Retinal pigment epithelial cell (primary cell): ENCODE measurements at regions not wholly inside any gene's neighbourhood (a gene's known extent, or its start where the extent isn't known, plus 50 kb on each side); places are given as distances from the start of the nearest gene placed in this dataset.
"Not testable (repeated sequence)": the region's sequence is repeated elsewhere in the genome, so short reads cannot be mapped to it uniquely, and the experiment has no call there.

Experiments used
- DNase-seq: peaks from one replicate; pipeline ENCODE4 v3.0.0-alpha.2; 2010; ENCODE audit warnings: low read depth
- H3K4me3 ChIP-seq: 2 replicates; pipeline ENCODE4 v1.5.1; 2011; ENCODE audit warnings: mild to moderate bottlenecking, low read length, control low read depth, moderate library complexity
- TF ChIP-seq, protein P1 (sequence below): conservative IDR thresholded peaks from 2 replicates; pipeline ENCODE4 v1.5.1; 2011; ENCODE audit warnings: low read depth, low read length, control low read depth, inconsistent platforms

DNA sequence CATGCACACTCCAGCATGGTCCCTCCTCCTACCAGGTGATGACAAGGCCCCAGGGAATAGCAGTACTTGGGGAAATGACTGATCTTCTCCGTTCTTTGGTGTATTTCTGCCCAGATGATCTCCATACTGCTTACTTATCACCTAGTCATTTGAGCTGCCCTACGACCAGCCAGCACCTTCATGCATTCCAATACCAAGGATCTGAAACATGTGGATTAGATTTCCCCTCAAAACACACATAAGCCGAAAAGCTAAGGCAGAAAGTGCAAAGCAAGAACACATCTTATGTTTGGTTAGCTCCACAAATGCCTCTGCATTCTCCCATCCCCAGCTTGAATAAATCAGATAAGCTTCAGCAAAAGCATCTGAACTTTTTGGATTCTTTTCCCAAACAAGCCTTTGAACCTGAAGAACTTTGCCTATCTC, 64.8 kb upstream of the BCL6 start:
- TF ChIP-seq, protein P1, sequence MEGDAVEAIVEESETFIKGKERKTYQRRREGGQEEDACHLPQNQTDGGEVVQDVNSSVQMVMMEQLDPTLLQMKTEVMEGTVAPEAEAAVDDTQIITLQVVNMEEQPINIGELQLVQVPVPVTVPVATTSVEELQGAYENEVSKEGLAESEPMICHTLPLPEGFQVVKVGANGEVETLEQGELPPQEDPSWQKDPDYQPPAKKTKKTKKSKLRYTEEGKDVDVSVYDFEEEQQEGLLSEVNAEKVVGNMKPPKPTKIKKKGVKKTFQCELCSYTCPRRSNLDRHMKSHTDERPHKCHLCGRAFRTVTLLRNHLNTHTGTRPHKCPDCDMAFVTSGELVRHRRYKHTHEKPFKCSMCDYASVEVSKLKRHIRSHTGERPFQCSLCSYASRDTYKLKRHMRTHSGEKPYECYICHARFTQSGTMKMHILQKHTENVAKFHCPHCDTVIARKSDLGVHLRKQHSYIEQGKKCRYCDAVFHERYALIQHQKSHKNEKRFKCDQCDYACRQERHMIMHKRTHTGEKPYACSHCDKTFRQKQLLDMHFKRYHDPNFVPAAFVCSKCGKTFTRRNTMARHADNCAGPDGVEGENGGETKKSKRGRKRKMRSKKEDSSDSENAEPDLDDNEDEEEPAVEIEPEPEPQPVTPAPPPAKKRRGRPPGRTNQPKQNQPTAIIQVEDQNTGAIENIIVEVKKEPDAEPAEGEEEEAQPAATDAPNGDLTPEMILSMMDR = no peak
- no peak for DNase-seq
- H3K4me3 ChIP-seq = no peak overlapping the region

DNA sequence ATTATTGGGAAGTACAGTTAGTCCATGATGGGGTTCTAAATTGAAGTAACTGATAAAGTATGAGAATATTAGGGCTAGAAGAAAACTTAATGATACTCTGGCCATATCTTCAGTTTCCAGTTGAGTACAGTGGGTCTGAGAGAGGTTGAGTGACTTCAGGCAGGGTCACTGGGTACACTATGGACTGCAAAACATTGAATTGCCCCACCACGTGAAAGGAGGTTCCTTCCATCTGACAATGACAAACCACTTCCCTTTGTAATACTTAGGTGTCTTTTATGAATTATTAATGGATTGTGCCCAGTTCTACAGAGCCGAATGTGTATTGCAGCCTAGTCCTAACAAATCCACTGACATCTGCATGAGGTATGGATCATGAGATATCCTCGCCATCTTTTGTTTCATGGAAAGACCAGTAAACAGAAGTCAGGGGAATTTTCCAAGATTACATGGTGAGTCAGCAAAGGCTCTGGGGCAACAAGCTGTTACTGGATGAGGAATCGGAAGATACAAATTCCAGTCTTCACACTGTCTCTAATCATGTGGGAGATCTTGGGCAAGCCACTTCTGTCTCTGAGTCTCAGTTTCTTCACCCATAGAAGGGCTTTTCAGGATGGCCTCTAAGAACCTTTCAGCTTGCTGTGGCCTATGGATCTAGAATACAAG, 66.5 kb upstream of the BCL6 start:
- no peak for DNase-seq
- TF ChIP-seq, protein P1 = no peak
- H3K4me3 ChIP-seq = no peak overlapping the region

DNA sequence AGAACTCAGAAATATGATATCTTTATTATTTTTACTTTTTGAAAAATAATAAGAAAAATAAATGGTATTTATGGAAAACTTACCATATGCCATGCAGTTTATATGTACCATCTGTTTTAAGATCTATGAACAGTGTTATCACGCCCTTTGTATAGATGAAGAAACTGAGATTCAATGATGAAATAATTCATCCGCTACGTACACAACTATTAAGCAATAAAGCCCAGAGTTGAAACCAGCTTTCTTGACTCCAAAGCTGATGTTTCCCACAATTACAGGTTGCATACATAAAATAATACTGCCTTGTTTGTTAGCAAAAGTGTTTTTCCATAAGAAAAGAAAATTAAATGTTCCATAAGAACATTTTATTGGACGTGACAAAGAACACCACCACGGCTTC, 67.2 kb upstream of the BCL6 start:
- H3K4me3 ChIP-seq = no peak overlapping the region
- DNase-seq = no peak
- TF ChIP-seq, protein P1 = no peak

DNA sequence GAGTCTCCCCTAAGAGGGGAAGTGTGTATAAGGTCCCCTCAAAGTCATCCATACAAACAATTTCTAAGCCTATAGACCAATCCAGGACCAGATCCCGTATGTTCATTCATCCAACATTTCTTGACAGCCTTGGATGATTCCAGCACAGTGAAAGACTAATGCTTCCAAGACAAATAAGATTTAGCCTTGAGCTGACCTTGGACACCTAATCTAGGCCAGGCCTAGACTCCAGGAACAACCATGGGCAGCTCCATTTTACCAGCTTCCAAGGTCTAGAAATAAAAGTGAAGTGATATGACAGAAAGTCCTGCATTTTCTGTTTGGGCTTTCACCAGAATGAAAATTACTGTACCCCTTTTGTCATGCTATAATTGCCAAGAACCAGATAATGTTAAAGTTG, 67.9 kb upstream of the BCL6 start:
- TF ChIP-seq, protein P1 = no peak
- H3K4me3 ChIP-seq = no peak overlapping the region
- DNase-seq = no peak

DNA sequence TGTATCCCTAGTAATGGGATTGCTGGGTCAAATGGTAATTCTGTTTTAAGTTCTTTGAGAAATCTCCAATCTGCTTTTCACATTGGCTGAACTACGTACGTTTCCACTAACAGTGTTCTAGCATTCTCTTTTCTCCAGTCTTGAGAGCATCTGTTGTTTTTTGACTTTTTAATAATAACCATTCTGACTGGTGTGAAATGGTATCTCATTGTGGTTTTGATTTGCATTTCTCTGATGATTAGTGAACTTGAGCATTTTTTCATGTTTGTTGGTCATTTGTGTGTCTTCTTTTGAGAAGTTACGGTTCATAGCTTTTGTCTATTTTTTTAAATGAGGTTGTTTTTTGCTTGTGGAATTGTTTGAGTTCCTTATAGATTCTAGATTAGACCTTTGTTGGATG, 72.5 kb upstream of the BCL6 start:
- H3K4me3 ChIP-seq, DNase-seq: not testable (repeated sequence)

DNA sequence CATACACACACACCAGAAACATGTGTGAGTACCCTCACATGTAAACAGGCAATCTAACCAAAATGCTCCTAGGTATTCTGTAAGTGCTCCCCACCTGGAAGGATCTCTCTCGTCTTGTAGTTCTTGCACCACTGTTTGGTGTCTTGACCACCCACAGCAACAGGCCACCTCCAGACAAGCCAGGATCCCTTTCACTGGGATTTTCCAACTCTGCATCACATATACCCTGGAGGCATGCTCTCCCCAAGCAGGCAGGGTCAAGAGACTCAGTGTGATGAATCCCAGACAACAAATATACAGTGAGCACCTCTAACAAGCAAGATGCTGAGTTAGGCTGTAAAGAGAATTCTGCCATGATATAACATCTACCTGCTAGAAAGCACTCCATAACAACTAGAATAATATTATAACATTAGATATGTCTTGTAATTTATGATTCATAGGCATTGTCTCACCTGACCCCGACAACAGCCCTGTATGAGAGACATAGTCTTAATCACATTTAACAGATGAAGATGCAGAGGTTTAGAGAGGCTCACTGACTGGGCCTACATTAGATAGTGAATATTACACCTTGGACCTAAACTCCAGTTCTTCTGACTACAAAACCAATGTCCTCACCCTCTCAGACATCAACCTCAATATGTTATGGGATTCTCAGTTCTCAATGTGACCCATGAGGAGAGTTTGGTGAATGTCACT, 76.5 kb upstream of the BCL6 start:
- no peak overlapping the region for H3K4me3 ChIP-seq
- TF ChIP-seq, protein P1 = no peak
- DNase-seq = no peak

DNA sequence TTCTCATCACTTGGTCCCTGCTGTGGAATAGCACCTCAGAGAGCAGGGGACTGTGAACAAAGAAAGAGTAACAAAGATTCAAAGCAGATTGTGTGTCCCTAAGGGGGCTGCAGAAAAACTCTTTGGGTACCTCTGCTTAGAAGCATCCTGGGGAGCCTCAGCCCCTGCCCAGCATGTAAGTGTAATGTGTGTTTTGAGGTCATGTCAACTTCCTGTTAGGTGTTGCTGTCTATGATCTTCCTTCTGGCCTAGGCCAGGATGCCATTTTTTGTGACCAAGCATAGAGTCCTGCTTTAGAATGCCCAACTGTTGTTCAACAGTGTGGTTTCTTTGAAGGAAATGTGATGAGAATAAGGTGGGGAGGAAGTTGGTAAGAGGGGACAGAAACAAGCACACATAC, 77.1 kb upstream of the BCL6 start:
- TF ChIP-seq, protein P1 = no peak
- H3K4me3 ChIP-seq = no peak overlapping the region
- no peak for DNase-seq
